ENCODE measurements at regions not wholly inside any gene's neighbourhood (a gene's known extent, or its start where the extent isn't known, plus 50 kb on each side); places are given as distances from the start of the nearest gene placed in this dataset.

- ChIA-PET CTCF (no interaction called here), POLR2A (no interaction called here)
- no peak overlapping the region for H3K4me3 ChIP-seq
- DNase-seq (ENCODE audit: low read depth in 1 of 2, low spot score in 1 of 2) (no peak), FAIRE-seq (no peak), ATAC-seq (no peak)
- H3K27ac ChIP-seq: no peak overlapping the region
- WGBS (ENCODE audit: missing lambda C conversion rate): 0% methylated on average over 1 of the region's 1 CpG
- H3K9me3 ChIP-seq: 0 out of 3 replicates have a peak, but pooled peaks cover 3% of the 10 kb centered on the region
- no peak overlapping the region for H3K4me2 ChIP-seq
- H3K4me1 ChIP-seq: no peaks in the 10 kb centered on the region; the same call in 2 of the 3 replicates
- no peak for TF ChIP-seq HES2 (IDR thresholded peaks at IDR 0.05)
- no peak for TF ChIP-seq EHMT2 (IDR thresholded peaks at IDR 0.05; ENCODE audit: low read depth)
- no peak for TF ChIP-seq HOXB13 (CRISPR knock-in tag; IDR thresholded peaks at IDR 0.05; ENCODE audit: low read depth)
- no peak for TF ChIP-seq ESRRA (IDR thresholded peaks at IDR 0.05; ENCODE audit: borderline replicate concordance, low read length)
- no peak for TF ChIP-seq RFX5 (IDR thresholded peaks at IDR 0.05)
- no peak for TF ChIP-seq MAZ (IDR thresholded peaks at IDR 0.05; ENCODE audit: borderline replicate concordance, low read depth, low read length)
- TF ChIP-seq HDAC2 (IDR thresholded peaks at IDR 0.05): no peak
- no peak for TF ChIP-seq REST (IDR thresholded peaks at IDR 0.05)
- no peak for TF ChIP-seq CTCF (IDR thresholded peaks at IDR 0.05)
- no peak for TF ChIP-seq TFCP2L1 (CRISPR knock-in tag; IDR thresholded peaks at IDR 0.05)
- TF ChIP-seq E2F6 (IDR thresholded peaks at IDR 0.05; ENCODE audit: borderline replicate concordance, low read depth): no peak
- no peak for TF ChIP-seq RNF2 (IDR thresholded peaks at IDR 0.05; ENCODE audit: borderline replicate concordance, low read depth)
- no peak for TF ChIP-seq NR3C1 (IDR thresholded peaks at IDR 0.05)
- TF ChIP-seq MAX (IDR thresholded peaks at IDR 0.05): no peak
- TF ChIP-seq ZNF302 (CRISPR knock-in tag; IDR thresholded peaks at IDR 0.05): no peak
- TF ChIP-seq FOXS1 (CRISPR knock-in tag; IDR thresholded peaks at IDR 0.05): no peak
- TF ChIP-seq SREBF2 (IDR thresholded peaks at IDR 0.05): no peak
Observed at GRCh38 chr11:109026891-109027489, 362.1 kb downstream of the DDX10 start.

GRCh38 chr11:109027851-109028250, 363.0 kb downstream of the DDX10 start:
- Histone ChIP-seq H3K4me2 (peak overlapping the region; percentile 11; the same call in 1 of the 3 replicates), H3K9me3 (0 out of 3 replicates have a peak, but pooled peaks cover 3% of the 10 kb centered on the region), H3K27ac (no peak overlapping the region), H3K4me3 (no peak overlapping the region), H3K4me1 (no peaks in the 10 kb centered on the region; the same call in 2 of the 3 replicates)
- POLR2A ChIA-PET: no interaction called here
- ATAC-seq (no peak), FAIRE-seq (no peak), DNase-seq (ENCODE audit: low read depth in 1 of 2, low spot score in 1 of 2) (peak in 1 of 2 experiments; percentile 4)
- WGBS (ENCODE audit: missing lambda C conversion rate): 7% methylated on average over 2 of the region's 2 CpGs
- no peak for TF ChIP-seq SREBF2 (IDR thresholded peaks at IDR 0.05)
- TF ChIP-seq GATA3 (IDR thresholded peaks at IDR 0.05; ENCODE audit: borderline replicate concordance): no peak
- CTCF ChIA-PET: interaction anchor here (0.7 kb wide), 1 partner anchor 9 kb away, joined by 3 read pairs; no protein-coding TSS in a partner anchor
